Stimulated activated CD8-positive, alpha-beta memory T cell treated with anti-CD3 and anti-CD28 coated beads, Interleukin-15, amount 100 ng/mL, for 4 hours (primary cell): ENCODE measurements at regions not wholly inside any gene's neighbourhood (a gene's known extent, or its start where the extent isn't known, plus 50 kb on each side); places are given as distances from the start of the nearest gene placed in this dataset.
"Not testable (repeated sequence)": the region's sequence is repeated elsewhere in the genome, so short reads cannot be mapped to it uniquely, and the experiment has no call there.

Source experiments
- DNase-seq, 2 donors: peaks; one replicate each; pipeline ENCODE4 v3.0.0-alpha.2; 2020; ENCODE audit warnings: low read depth in 2 of 2

DNA sequence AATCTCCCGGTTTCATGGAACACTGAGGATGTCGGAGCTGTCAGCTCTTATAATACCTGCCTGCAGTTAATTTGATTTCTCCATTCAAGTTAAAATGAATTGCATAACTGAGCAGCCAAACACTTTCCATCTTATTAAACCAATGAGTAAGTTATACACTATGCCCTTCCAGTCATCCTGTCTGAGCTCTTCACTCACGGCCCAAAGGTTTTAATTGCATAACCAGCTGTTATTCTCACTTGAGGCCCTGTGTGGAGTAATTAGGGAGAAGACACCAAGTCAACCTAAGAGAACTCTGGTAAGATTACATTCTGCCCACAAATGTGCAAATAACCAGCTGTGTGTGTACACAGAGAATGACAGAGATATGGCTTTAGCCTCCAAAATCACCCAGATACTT is 303.5 kb downstream of the TBC1D4 start:
- no peak for DNase-seq

DNA sequence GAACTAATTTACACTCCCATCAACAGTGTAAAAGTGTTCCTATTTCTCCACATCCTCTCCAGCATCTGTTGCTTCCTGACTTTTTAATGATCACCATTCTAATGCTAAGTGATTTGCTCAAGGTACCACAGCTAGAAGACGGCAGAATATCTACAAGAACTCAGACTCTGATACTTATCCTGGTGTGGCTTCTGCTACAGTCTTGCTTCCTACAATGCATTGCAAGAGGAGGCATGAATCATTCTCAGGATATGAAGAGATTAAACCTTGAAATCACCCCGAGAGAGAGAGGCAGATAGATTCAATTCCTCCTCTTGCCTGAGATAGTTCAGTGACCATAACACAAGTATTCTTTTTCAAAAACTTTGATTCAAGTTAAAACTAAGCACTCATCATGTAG is 306.4 kb downstream of the TBC1D4 start:
- DNase-seq, result no peak

- not testable (repeated sequence) for DNase-seq
Measured at GRCh38 chr13:75175097-75175496, 306.9 kb downstream of the TBC1D4 start.

GRCh38 chr13:75174481-75174880 is 307.5 kb downstream of the TBC1D4 start:
- no peak for DNase-seq

DNA sequence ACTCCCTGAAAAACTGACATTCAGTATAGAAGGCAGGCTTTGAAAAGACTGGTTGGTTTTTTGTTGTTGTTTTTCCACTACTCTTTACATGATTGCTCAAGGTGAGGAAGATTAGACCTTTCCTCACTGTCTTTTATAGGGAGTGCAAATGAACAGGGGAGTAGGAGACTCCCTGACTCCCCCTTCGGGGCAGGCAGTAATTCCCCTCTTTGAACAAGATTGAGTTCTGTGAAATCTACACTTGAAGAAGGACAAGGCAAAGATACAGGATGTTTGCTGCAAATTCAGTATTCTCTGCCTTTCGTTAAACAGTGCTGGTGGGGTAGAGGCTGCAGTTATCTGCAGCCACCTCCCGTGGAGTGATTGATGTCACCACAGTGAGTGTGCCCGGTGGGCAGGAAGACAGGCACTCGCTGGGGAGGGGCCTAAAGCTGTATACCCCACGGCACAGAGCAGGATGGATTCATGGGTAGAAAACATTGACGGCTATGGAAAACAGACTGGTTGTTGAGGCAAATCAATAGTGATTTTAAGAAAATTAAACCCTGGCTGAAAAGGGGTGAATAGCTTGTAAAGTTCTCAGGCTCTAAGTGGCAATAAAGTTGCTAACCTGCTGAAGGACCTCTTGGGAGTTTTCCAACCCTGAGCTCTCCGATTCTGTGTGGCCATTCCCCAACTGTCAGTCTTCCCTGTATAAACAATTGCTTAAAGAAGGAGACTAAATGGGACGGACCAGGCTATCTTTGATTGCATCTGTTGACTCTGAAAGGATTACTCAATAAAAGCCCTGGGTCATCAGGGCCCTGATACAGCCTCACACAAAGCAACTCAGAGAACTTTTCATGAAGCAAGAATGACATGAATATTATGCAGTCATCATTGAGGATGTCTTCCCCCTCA is 308.3 kb downstream of the TBC1D4 start:
- DNase-seq, result no peak

GRCh38 chr13:75170311-75170710 is 311.7 kb downstream of the TBC1D4 start:
- no peak for DNase-seq

DNA sequence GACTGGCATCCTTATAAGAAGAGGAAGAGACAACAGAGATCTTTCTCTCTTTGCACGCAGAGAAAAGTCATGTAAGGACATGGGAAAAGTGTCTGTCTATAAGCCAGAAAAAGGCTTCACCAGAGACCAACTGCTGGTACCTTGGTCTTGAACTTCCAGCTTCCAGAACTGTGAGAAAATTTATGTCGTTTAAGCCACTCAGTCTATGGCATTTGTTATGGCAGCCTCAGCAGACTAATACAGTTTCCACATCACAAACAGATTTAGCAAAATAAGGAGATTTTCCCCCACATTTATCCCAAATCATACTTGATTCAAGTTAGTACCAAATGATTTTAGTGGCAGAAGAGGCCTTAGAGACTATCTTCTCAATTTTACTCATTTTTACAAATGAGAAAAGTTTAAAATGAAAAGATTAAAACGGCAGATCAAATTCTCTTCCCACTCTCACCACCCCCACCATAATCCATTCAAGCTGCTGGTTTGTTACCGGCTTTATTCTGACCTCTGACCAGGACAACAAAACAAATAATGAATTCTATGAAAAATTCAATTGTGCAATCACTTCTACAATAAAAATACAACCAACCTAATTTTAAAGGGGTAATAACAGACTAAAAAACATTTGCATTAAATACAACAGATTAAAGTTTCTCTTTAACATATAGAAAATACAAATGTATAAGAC is 316.3 kb downstream of the TBC1D4 start:
- DNase-seq, result no peak

- DNase-seq, result no peak
Measured at GRCh38 chr13:75161804-75162203, 320.2 kb downstream of the TBC1D4 start.

GRCh38 chr13:75160984-75161383 is 321.0 kb downstream of the TBC1D4 start:
- no peak for DNase-seq

DNA sequence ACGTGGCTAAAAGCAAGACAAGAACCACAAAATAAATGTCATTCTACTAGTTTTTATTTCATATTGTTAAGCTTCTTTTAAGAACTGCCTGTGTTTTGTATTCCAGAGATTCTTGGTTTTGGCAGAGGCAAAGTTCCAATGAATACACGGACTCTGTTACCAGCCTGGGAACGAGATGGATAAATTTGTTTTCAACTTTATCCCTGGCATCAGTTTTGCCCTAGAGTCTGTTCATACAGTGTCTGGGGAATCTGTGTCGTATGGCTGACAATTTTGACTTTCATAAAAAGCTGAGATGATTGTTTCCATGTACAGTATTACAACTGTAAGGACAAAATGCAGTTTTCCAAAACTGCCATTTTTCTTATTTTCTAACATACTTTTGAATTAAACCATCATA is 327.6 kb downstream of the TBC1D4 start:
- no peak for DNase-seq

GRCh38 chr13:75153834-75154233 is 328.1 kb downstream of the TBC1D4 start:
- no peak for DNase-seq

DNA sequence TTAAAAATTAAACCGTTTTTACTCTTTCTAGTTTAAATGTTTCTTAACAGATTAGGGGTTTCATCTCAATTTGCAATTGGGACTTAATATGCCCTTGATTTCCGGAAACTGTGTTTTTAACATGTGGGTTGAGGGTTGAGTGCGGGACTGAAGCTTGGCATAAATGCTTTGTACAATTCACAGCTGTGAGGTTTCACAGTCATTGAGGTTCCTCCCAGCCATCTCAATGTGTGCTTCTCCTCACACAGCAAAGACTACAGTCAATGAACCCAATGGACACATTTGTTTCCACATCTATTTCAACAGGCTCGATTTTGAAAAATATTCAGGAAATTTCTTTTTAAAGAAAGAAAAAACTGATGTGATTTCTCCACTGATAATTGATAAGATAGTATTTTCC is 328.6 kb downstream of the TBC1D4 start:
- DNase-seq, result no peak

GRCh38 chr13:75151081-75151643 is 330.8 kb downstream of the TBC1D4 start:
- no peak for DNase-seq

DNA sequence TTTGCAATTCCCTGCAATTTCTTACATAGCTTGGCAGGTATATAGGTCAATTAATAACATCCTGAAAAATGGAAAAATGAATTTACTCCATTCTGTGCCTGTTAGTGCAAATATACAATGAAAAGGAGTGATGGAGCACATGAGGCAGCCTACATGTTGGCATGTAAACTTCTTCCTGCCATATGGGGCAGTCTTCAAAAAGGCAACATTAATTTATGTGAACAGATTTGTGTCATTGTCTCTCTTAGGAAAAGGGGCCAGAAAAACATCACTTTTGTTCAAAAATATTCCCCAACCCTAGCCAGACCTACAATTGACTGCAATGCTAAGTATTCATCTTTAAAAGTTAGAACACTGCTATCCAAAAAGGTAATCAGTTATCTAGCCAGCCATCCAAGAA is 332.2 kb downstream of the TBC1D4 start:
- DNase-seq, result no peak

DNA sequence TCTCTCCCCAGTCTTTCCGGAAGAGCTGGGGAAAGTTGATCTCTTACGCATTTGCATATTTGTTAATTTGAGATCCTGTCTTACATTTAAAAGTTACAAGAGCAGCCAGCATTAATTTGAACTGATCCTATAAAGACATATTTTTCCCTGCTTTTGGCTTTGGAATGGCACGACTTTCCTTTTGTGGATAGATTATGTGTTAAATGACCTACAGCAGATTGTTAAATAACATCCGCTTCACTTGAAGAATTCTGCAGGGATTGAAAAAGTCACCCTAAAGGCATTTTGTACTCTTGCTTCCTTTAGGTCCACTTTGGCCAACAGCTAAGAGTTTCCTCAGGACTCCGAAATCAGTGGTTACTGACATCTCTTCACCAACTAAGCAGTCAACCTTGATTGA is 334.0 kb downstream of the TBC1D4 start:
- no peak for DNase-seq

GRCh38 chr13:75146436-75146835 is 335.5 kb downstream of the TBC1D4 start:
- no peak for DNase-seq

- DNase-seq, result no peak
Measured at GRCh38 chr13:75145927-75146326, 336.0 kb downstream of the TBC1D4 start.

- DNase-seq, result no peak
Measured at GRCh38 chr13:75139291-75139690, 342.7 kb downstream of the TBC1D4 start.

DNA sequence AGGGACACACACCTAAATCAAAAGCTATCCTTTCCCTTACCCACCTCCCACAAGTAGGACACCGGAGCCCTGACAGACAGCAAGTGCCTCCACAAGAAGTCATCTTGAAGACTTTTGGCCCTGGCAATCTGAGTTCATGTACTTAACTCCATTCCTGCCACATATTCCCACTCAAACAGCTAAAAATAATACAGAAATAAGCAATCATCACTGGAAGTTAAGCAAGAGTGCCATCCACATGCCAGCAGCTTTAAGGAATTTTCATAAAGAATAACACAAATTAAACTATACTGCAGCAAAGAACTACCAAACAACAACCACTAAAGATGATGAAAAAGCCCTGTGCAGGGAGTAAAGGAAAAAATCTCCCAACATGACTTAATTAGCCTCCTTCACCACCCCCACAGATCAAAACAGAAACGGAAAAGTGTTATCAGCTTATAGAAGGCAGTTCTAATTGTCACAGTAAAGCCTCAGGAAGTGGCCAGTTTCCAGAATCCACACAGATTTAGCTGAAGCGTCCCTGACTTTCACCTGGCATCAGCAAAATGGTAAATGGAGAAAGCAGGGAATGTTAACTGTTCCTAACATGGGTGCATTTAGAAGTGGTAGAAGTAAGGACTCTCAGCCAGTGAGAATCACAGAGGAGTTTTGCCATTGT is 343.9 kb downstream of the TBC1D4 start:
- no peak for DNase-seq

GRCh38 chr13:75136151-75136550 is 345.8 kb downstream of the TBC1D4 start:
- DNase-seq, result no peak

DNA sequence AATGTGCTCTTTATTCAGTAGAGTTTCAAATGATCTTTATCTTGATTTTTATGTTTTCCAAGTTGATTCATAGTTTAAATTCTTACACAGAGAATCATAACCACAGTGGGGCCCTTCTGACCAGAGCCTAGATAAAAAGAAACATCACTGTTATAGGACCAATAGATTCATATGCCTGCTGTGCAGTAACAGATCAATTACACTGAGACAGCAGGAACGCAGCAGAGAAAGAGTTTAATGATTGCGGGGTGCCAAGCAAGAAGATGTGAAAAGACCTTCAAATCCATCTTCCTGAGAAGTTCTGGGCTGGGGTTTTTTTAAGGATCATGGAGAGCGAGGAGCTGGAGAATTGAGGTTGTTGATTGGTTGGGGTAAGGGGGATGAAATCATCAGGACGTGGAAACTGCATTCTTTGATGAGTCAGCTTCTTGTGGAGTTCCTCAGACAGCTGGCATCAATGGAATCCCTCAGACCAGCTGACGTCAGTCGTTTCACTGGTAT is 346.6 kb downstream of the TBC1D4 start:
- DNase-seq, result no peak
